LoVo (cell line): ENCODE measurements at regions not wholly inside any gene's neighbourhood (a gene's known extent, or its start where the extent isn't known, plus 50 kb on each side); places are given as distances from the start of the nearest gene placed in this dataset.
A peak's percentile ranks its signal among the peaks of the same experiment; 100 is the strongest.
"Not testable (repeated sequence)": the region's sequence is repeated elsewhere in the genome, so short reads cannot be mapped to it uniquely, and the experiment has no call there.

Experiments used
- DNase-seq: peaks from one replicate; pipeline ENCODE4 v3.0.0-alpha.2; 2016; ENCODE audit warnings: low spot score

DNA sequence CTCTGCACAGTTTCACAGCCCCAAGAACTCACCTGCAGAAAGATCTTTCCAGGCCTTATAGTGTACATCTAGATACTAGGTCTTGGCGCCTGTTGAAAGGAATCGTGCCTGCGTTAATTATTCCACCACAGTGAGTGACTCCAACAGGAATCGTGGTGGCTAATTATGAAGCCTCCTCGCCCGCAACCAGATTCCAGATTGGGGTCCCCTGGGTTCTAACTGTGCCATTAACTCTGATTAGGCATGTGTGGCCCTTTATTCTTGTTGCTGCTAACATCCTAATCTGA is 295.3 kb upstream of the MAF start:
- DNase-seq: no peak

- no peak for DNase-seq
These were observed 294.7 kb upstream of the MAF start for GRCh38 chr16:79895053-79895916.

- DNase-seq: no peak
These were observed 292.9 kb upstream of the MAF start for GRCh38 chr16:79893445-79893844.

- DNase-seq: no peak
These were observed 291.7 kb upstream of the MAF start for GRCh38 chr16:79892278-79892677.

- DNase-seq: no peak
These were observed 290.9 kb upstream of the MAF start for GRCh38 chr16:79891458-79891857.

DNA sequence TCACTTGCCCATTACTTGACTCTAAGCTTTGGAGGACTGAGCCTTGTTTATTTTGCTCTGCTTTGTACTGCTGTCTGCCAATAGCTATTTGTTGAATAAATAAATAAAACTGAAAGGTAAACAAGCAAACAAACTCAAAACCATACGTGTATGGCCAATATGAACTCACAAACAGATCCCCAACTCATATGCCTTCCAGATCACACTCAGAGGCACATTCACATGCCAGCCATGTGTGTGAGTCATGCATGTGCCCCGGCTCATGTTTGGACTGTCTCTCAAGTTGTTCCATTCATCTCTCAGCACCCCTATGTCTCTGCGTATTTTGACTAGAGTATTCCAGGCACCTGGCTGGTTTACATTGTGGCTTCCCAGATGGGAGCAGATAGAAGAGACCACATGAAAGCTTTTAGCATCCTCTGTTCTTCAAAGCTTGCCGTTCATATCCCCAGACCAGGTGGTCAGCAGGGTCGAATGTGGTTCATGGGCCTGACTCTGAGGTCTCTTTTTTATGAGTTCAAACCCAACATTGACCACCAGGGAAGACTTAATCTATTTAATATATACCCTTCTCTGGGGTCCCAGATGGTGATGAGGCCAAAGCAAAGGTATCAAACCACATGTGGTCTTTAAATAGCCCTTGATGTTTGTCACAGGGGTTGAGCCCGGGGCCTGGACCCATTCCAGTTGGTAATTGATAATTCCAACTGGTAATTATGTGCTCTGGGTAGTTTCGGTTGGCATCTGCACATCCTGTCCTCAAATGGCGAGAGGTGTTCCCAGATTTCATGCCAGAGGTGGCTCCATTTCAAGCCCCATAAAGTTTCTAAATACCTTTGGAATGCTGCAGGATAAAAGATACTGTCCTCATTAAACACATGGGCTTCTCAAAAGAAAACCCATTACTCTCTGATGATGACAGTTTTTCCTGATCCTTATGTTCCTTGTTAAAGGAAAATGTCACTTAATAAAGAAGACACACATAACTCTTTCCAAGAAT is 287.3 kb upstream of the MAF start:
- DNase-seq: peak; percentile 28

GRCh38 chr16:79885320-79885719 is 284.8 kb upstream of the MAF start:
- DNase-seq: no peak

DNA sequence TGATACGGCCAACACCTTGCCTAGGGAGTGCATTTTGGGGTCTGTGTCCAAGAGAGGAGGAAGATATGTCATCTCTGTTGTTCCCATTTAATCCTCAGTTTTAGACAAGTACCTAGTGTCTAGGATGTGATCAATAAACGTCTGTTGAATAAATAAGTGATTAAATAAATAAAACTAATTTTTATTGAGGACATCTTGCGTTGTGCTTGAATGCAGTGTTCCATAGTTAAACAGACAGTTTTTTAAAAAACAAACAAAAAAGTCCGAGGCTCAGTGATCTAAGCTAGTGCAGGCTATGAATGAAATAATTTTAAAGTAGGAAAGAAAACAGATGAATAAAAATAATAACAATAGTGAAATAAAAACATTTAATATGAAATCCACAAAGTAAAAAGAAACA is 283.0 kb upstream of the MAF start:
- no peak for DNase-seq

- DNase-seq: no peak
These were observed 281.9 kb upstream of the MAF start for GRCh38 chr16:79882340-79883005.

- DNase-seq: not testable (repeated sequence)
These were observed 280.6 kb upstream of the MAF start for GRCh38 chr16:79881107-79881506.

DNA sequence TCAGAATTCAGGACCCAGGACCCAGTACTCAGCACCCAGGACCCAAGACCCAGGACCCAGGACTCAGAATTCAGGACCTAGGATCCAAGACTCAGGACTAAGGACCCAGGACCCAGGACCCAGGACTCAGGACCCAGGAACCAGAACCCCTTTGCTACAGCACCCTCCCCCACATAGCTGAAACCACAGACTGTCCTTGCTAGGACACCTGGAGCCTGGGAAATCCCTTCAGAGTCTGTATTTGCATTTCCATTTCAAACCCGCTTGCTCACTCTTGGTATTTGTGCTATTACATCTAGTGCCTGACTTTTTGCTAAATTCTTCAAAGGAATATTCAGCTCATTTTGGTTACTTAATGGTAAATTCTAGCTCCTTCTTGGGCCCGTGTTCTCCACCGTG is 275.8 kb upstream of the MAF start:
- DNase-seq: no peak

DNA sequence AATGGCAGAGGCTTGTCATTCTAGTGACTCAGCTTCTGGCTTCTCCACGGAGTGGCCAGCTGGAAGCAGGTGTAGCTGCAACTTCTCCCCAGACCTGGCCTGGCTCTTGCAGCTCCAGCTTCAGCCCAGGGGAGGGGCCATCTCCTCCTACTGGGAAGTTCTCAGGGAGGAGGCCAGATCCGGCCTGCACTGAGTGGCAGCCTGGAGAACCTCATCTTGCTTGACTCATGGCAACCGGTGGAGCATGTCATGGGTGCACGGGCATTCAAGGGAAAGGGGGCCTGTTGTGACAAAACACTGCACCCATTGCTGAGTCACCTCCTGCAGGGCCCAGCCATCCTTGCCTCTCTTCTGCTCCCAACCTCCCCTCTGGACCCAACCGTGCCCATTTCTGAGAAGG is 273.9 kb upstream of the MAF start:
- DNase-seq: no peak

DNA sequence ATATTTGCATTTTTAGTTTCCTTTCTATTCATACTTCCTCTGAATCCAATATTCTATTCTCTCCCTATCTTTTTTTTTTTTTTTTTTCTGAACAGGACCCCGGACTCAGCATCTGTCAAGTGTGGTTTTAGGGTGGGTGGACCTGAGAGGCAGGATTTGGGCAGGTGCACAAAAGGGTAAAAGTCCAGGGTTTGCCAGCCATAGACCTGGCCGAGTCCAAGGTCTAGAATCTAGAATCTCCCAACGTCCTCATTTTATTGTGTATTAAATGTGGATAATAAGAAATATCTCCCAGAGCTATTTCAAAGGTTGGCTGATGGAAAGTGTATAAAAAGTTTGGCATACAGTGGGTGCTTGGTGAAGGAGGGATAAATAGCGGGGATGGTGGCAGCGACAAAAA is 273.3 kb upstream of the MAF start:
- DNase-seq: no peak

DNA sequence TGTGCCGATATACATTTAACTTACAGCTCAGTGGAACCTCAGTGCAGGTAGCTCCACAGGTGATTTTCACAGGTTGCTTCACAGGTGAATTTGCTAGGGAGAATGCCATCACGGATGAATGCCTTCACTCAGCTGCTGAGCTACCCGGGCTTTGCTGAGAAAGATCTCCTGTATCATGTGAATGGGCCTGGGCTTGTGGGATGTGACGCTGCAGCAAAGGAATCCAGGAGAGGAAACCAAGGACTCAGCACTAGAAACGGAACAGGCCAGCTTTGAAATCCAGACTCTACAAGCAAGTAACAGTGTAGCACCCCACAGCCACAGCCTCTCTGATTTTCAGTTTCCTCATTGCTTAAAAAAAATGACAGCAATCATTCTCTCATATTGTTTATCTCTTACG is 271.4 kb upstream of the MAF start:
- DNase-seq: no peak

DNA sequence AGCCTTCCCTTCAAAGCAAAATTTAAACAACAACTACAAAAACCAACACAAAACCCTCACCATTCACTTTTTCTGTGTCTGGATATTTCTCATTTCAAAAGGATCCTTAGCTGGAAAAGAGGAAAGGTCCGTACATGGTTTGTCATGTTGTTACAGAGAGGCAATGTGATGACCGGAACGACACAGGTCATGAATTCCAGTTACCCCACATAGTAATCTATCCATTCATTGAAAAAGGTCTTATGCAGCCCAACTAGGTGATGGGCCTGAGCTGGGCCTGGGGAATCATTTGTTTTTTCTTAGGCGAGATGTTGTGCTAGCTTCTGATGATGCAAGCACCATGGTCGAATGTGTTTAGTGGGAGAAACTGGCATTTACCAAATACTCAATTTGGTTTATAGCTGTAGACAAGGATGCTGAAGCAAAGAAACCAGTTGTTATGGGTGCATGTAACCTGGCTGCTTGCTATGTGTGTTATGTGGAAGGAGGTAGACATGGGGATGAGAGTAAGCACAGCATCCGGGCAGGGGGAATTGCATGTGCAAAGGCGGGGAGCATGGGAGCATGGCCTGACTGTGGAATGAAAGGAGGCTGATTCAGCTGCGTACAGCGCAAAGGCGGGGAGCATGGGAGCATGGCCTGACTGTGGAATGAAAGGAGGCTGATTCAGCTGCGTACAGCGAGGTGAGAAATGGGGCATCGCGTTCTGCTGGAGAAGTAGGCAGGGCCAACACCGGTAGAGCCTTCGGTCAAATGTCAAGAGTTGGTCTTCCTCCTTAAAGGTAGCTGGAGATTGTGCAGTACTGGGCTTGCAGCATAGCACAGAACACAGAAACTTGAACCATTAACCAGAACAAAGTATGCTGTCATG is 269.7 kb upstream of the MAF start:
- no peak for DNase-seq

GRCh38 chr16:79869304-79870015 is 268.9 kb upstream of the MAF start:
- no peak for DNase-seq

DNA sequence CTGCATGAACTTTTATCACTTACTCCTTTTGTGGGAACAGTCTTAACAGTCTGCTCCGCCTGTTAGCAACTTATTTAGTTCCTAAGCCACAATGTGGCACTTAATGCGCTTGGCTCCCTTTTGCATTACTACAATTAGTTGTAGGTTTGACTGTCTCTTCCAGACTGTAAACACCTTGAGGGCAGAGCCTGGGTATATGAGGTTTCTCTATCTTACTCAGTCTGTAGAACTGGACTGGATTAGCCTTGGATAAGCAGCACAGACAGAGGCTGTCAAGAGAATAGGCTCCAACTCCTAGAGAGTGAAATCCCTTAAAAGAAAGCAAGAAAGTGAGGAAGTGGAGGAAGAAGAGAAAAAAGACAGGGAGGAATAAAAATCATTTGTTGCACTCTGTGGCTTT is 268.3 kb upstream of the MAF start:
- DNase-seq: no peak

GRCh38 chr16:79867425-79867997 is 267.0 kb upstream of the MAF start:
- no peak for DNase-seq

DNA sequence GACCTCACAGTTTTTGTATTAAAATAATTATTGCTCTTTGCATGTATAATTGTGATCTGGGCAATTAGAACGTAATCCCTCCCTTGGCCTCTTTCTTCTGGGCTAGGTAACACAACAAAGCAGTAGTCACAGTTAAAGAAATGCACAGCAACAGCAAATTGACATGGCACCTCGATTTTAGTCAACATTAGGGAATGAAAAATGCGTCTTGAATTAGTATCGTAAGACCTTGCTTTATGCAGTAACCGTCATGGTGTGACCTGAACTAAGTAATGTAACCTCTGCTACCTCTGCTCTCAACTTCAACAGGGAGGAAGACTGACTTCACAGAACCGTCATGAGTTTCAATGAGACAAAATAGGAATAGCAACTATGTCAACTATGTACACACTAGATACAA is 265.4 kb upstream of the MAF start:
- DNase-seq: no peak

DNA sequence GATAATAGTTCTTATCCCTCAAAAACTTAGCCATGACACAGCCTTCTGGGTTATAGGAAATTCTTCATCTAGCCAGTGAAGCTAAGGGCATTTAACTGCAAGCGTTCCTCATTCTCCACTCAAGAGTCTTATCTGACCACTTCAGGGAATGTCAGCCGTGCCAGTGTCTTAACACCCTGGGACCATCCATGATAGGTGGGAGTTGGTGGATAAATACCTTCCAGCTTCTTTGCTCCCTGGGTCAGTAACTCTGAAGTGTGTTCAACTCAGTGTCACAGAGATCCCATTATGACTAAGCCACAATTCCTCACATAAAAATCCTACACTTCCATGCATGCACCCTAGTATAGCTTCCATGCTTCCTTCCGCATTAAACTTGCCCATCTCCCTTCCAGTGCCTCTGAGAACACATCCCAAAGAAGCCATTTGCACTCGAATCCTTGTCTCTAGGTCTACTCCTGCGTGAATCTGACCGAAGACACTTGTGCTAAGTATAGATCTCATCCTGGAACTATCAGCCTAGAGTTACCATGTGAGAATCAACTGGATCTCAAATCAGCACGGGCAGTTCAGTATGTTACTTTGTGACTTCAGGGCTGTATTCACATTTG is 264.3 kb upstream of the MAF start:
- no peak for DNase-seq
